ENCODE measurements at regions not wholly inside any gene's neighbourhood (a gene's known extent, or its start where the extent isn't known, plus 50 kb on each side); places are given as distances from the start of the nearest gene placed in this dataset.

DNA sequence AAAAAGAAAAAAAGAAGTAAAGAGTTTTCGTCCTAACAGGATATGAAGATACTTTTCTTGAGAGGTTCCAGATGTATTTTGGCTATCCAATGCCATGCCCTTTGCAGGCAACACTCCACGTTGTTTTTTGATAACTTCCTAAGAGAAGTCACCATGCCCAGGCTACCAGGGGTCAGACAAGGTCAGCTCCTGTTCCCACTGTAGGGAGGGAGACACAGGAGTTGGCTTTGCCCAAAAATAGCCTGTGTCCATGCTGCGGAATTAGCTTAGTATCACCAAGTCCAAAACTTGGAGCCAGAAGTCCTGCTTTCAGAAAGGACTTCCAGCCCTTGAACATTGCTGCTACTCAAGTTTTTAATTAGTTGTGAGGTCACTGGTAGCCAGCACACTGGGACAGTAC lies 62.1 kb upstream of the NRIP1 start:
- no peak for TF ChIP-seq EZH2 (IDR thresholded peaks at IDR 0.05; ENCODE audit: low read length, unreplicated experiment)
- TF ChIP-seq, protein P1, sequence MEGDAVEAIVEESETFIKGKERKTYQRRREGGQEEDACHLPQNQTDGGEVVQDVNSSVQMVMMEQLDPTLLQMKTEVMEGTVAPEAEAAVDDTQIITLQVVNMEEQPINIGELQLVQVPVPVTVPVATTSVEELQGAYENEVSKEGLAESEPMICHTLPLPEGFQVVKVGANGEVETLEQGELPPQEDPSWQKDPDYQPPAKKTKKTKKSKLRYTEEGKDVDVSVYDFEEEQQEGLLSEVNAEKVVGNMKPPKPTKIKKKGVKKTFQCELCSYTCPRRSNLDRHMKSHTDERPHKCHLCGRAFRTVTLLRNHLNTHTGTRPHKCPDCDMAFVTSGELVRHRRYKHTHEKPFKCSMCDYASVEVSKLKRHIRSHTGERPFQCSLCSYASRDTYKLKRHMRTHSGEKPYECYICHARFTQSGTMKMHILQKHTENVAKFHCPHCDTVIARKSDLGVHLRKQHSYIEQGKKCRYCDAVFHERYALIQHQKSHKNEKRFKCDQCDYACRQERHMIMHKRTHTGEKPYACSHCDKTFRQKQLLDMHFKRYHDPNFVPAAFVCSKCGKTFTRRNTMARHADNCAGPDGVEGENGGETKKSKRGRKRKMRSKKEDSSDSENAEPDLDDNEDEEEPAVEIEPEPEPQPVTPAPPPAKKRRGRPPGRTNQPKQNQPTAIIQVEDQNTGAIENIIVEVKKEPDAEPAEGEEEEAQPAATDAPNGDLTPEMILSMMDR (conservative IDR thresholded peaks at IDR 0.05; ENCODE audit: low read depth, low read length): no peak

Data from PC-3 (cell line).